ENCODE measurements at regions not wholly inside any gene's neighbourhood (a gene's known extent, or its start where the extent isn't known, plus 50 kb on each side); places are given as distances from the start of the nearest gene placed in this dataset.

GRCh38 chr1:181947441-181947840, 114.1 kb downstream of the ZNF648 start:
- Histone ChIP-seq H3K4me1 (ENCODE audit: control insufficient read depth in 2 of 3, insufficient read depth in 2 of 3, low read depth in 1 of 3, low read length in 3 of 3) (no peaks in the 10 kb centered on the region), H3K9ac (ENCODE audit: low read length in 3 of 3) (no peak overlapping the region), H3K27ac (ENCODE audit: low read depth in 2 of 2, low read length in 2 of 2) (no peak overlapping the region), H3K27me3 (ENCODE audit: control insufficient read depth, insufficient read depth, low read length) (no peaks in the 10 kb centered on the region), H3K4me3 (ENCODE audit: low read length in 3 of 3) (no peak overlapping the region), H3K9me3 (ENCODE audit: control insufficient read depth in 2 of 3, insufficient read depth in 1 of 3, low read length in 3 of 3) (no peaks in the 10 kb centered on the region), H3K36me3 (ENCODE audit: control insufficient read depth in 2 of 3, insufficient read depth in 3 of 3, low read length in 3 of 3) (no peaks in the 10 kb centered on the region)
- TF ChIP-seq CTCF (IDR thresholded peaks at IDR 0.05; ENCODE audit: borderline replicate concordance, extremely low read depth, insufficient read depth) = no peak
- intact Hi-C loops (cut with DNase I) = no loop called here
- FAIRE-seq (no peak), DNase-seq (no peak)

- Histone ChIP-seq H3K36me3 (ENCODE audit: control insufficient read depth in 2 of 3, insufficient read depth in 3 of 3, low read length in 3 of 3) (no peaks in the 10 kb centered on the region), H3K9me3 (ENCODE audit: control insufficient read depth in 2 of 3, insufficient read depth in 1 of 3, low read length in 3 of 3) (no peaks in the 10 kb centered on the region), H3K27ac (ENCODE audit: low read depth in 2 of 2, low read length in 2 of 2) (no peak overlapping the region), H3K4me1 (ENCODE audit: control insufficient read depth in 2 of 3, insufficient read depth in 2 of 3, low read depth in 1 of 3, low read length in 3 of 3) (no peaks in the 10 kb centered on the region), H3K9ac (ENCODE audit: low read length in 3 of 3) (no peak overlapping the region), H3K4me3 (ENCODE audit: low read length in 3 of 3) (peak overlapping the region in 2 of 3 donors; percentile 43 to 62), H3K27me3 (ENCODE audit: control insufficient read depth, insufficient read depth, low read length) (no peaks in the 10 kb centered on the region)
- intact Hi-C loops (cut with DNase I) = no loop called here
- peak; percentile 76 for TF ChIP-seq CTCF (IDR thresholded peaks at IDR 0.05; ENCODE audit: borderline replicate concordance, extremely low read depth, insufficient read depth)
- FAIRE-seq (no peak), DNase-seq (peak in 4 of 5 donors; percentile 67 to 88 (median 82))
Measured at GRCh38 chr1:181936768-181937581, 124.5 kb downstream of the ZNF648 start.

GRCh38 chr1:181936269-181936668, 125.2 kb downstream of the ZNF648 start:
- FAIRE-seq = no peak
- intact Hi-C loops (cut with DNase I) = no loop called here
- Histone ChIP-seq H3K4me3 (ENCODE audit: low read length in 3 of 3) (no peak overlapping the region), H3K9me3 (ENCODE audit: control insufficient read depth in 2 of 3, insufficient read depth in 1 of 3, low read length in 3 of 3) (no peaks in the 10 kb centered on the region), H3K4me1 (ENCODE audit: control insufficient read depth in 2 of 3, insufficient read depth in 2 of 3, low read depth in 1 of 3, low read length in 3 of 3) (no peaks in the 10 kb centered on the region), H3K27ac (ENCODE audit: low read depth in 2 of 2, low read length in 2 of 2) (no peak overlapping the region), H3K36me3 (ENCODE audit: control insufficient read depth in 2 of 3, insufficient read depth in 3 of 3, low read length in 3 of 3) (no peaks in the 10 kb centered on the region), H3K9ac (ENCODE audit: low read length in 3 of 3) (no peak overlapping the region), H3K27me3 (ENCODE audit: control insufficient read depth, insufficient read depth, low read length) (no peaks in the 10 kb centered on the region)
- TF ChIP-seq CTCF (IDR thresholded peaks at IDR 0.05; ENCODE audit: borderline replicate concordance, extremely low read depth, insufficient read depth) = no peak
- DNase-seq = no peak

Measured in kidney (tissue), 13 donors.